AG10803 (cell line): ENCODE measurements at regions not wholly inside any gene's neighbourhood (a gene's known extent, or its start where the extent isn't known, plus 50 kb on each side); places are given as distances from the start of the nearest gene placed in this dataset.

Experiments used
- DNase-seq: peaks from one replicate; pipeline ENCODE4 v3.0.0; 2010; ENCODE audit warnings: low read depth
- H3K4me3 ChIP-seq: 2 replicates; pipeline ENCODE4 v1.5.1; 2011; ENCODE audit warnings: mild to moderate bottlenecking, low read length, control low read depth
- CTCF ChIP-seq: conservative IDR thresholded peaks from 2 replicates; pipeline ENCODE4 v1.5.1; 2011; ENCODE audit warnings: mild to moderate bottlenecking, low read length, control low read depth, inconsistent platforms

GRCh38 chr1:4019147-4019521, 119.1 kb upstream of the C1orf174 start:
- no peak for TF ChIP-seq CTCF
- DNase-seq, result no peak
- no peak overlapping the region for H3K4me3 ChIP-seq

- DNase-seq, result no peak
- no peak overlapping the region for H3K4me3 ChIP-seq
- no peak for TF ChIP-seq CTCF
Observed at GRCh38 chr1:4019606-4020331, 119.7 kb upstream of the C1orf174 start.

- TF ChIP-seq CTCF, result no peak
- H3K4me3 ChIP-seq, result no peak overlapping the region
- no peak for DNase-seq
Observed at GRCh38 chr1:4020449-4020848, 120.4 kb upstream of the C1orf174 start.

GRCh38 chr1:4021136-4021973, 121.3 kb upstream of the C1orf174 start:
- no peak for DNase-seq
- no peak overlapping the region for H3K4me3 ChIP-seq
- TF ChIP-seq CTCF, result no peak

- DNase-seq, result no peak
- no peak for TF ChIP-seq CTCF
- no peak overlapping the region for H3K4me3 ChIP-seq
Observed at GRCh38 chr1:4021974-4022268, 121.8 kb upstream of the C1orf174 start.

- TF ChIP-seq CTCF, result no peak
- no peak for DNase-seq
- no peak overlapping the region for H3K4me3 ChIP-seq
Observed at GRCh38 chr1:4022715-4023114, 122.6 kb upstream of the C1orf174 start.

- no peak for TF ChIP-seq CTCF
- no peak overlapping the region for H3K4me3 ChIP-seq
- no peak for DNase-seq
Observed at GRCh38 chr1:4023678-4024077, 123.6 kb upstream of the C1orf174 start.
